ENCODE measurements at regions not wholly inside any gene's neighbourhood (a gene's known extent, or its start where the extent isn't known, plus 50 kb on each side); places are given as distances from the start of the nearest gene placed in this dataset.

DNA sequence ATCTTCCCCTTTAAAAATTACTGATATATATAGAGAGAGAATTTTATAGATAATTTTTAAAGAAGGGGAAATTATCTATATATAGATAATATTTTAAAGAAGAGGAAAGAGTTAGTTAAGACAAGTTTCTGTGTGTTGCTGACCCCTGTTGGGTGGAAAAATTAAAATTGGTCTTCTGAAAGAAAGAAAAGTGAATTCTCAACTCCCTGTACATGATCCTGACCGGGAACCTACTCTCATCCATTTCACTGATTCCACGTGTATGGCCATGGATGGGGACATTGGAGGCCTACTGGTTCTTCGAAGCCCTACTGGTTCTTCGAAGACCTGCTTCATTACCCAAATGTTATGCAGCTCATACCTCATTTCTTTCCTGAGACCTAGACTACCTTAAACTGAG lies 53.0 kb upstream of the TCF21 start:
- Histone ChIP-seq H3K4me2 (ENCODE audit: low read depth, low read length) (no peak overlapping the region), H4K20me1 (ENCODE audit: insufficient read depth, low read length) (no peaks in the 10 kb centered on the region), H2BK5ac (ENCODE audit: low read depth, low read length, poor library complexity, severe bottlenecking) (peak overlapping the region; percentile 21), H3K27me3 (ENCODE audit: control insufficient read depth, insufficient read depth, low read length) (no peaks in the 10 kb centered on the region), H3K56ac (ENCODE audit: extremely low read depth, insufficient read depth, low read length) (no peak overlapping the region), H3K9ac (ENCODE audit: low read depth, low read length) (0 out of 2 replicates have a peak overlapping the region, but pooled peaks have one; percentile 69), H2AFZ (replicated peaks; ENCODE audit: low read length, poor library complexity) (no peak overlapping the region), H3K23ac (ENCODE audit: low read depth, low read length) (no peak overlapping the region), H2BK20ac (ENCODE audit: low read depth, low read length) (peak overlapping the region; percentile 80), H2BK15ac (ENCODE audit: low read depth, low read length) (peak overlapping the region; percentile 91; the same call in 2 of the 3 replicates), H4K5ac (ENCODE audit: low read depth, low read length) (peak overlapping the region; percentile 99), H2AK5ac (ENCODE audit: low read depth, low read length) (peak overlapping the region; percentile 92), H3K9me1 (ENCODE audit: insufficient read depth, low read length) (peaks cover 4% of the 10 kb centered on the region; the same call in 1 of the 2 replicates), H4K91ac (ENCODE audit: insufficient read depth, low read depth, low read length) (peak overlapping the region; percentile 43; the same call in 1 of the 2 replicates), H4K8ac (ENCODE audit: low read depth in 2 of 2, low read length in 2 of 2) (peak overlapping the region; percentile 54 to 82; a peak in 3 of 4 replicates), H3K18ac (ENCODE audit: low read depth, low read length) (peak overlapping the region; percentile 95), H2BK120ac (ENCODE audit: low read depth, low read length) (peak overlapping the region; percentile 90), H2AK9ac (replicated peaks; ENCODE audit: low read depth, low read length, poor library complexity) (no peak overlapping the region), H3K4me3 (ENCODE audit: insufficient read depth, low read depth, low read length) (no peak overlapping the region), H3K9me3 (ENCODE audit: control insufficient read depth, insufficient read depth, low read length) (no peaks in the 10 kb centered on the region), H3K36me3 (ENCODE audit: control insufficient read depth, insufficient read depth, low read length) (no peaks in the 10 kb centered on the region), H3K4me1 (ENCODE audit: control insufficient read depth, insufficient read depth, low read length) (peaks cover 8% of the 10 kb centered on the region), H3K27ac (ENCODE audit: insufficient read depth, low read length) (peak overlapping the region; percentile 75; the same call in 1 of the 2 replicates), H3K14ac (replicated peaks; ENCODE audit: low read depth, low read length) (0 out of 2 replicates have a peak overlapping the region, but pooled peaks have one; percentile 38), H3K4ac (ENCODE audit: low read depth, low read length) (peak overlapping the region; percentile 66; the same call in 1 of the 2 replicates), H3K79me1 (ENCODE audit: low read depth in 1 of 2, low read length in 2 of 2) (no peaks in the 10 kb centered on the region)
- BruUV-seq (replicated peaks), result no TSS peak
- POLR2A ChIA-PET (ENCODE audit: unreplicated experiment), result no interaction called here
- in situ Hi-C loops (cut with MboI; ENCODE audit: low sequenced_read_pairs), result no loop called here
- WGBS, 2 experiments (ENCODE audit: extremely low coverage in 2 of 2, insufficient read length in 1 of 2), result no CpG with 5 or more reads among the region's 4 CpGs
- DNase-seq, result peak; percentile 37
- CTCF ChIA-PET, result interaction anchor here (0.5 kb wide), 1 partner anchor 191 kb away, joined by 3 read pairs; no protein-coding TSS in a partner anchor
- intact Hi-C loops (cut with micrococcal nuclease), result loop anchor here (1.0 to 10.0 kb wide), 4 partner anchors 51 to 267 kb away; partner anchors contain the start of gene TCF21
- TF ChIP-seq SMC3 (IDR thresholded peaks at IDR 0.05; ENCODE audit: low read depth, low read length) (peak; percentile 42; the same call in 1 of the 2 replicates), RAD21 (IDR thresholded peaks at IDR 0.05; ENCODE audit: low read length) (peak; percentile 52), MAZ (IDR thresholded peaks at IDR 0.05; ENCODE audit: borderline replicate concordance, low read depth, low read length) (no peak)
- TF ChIP-seq, protein P1, sequence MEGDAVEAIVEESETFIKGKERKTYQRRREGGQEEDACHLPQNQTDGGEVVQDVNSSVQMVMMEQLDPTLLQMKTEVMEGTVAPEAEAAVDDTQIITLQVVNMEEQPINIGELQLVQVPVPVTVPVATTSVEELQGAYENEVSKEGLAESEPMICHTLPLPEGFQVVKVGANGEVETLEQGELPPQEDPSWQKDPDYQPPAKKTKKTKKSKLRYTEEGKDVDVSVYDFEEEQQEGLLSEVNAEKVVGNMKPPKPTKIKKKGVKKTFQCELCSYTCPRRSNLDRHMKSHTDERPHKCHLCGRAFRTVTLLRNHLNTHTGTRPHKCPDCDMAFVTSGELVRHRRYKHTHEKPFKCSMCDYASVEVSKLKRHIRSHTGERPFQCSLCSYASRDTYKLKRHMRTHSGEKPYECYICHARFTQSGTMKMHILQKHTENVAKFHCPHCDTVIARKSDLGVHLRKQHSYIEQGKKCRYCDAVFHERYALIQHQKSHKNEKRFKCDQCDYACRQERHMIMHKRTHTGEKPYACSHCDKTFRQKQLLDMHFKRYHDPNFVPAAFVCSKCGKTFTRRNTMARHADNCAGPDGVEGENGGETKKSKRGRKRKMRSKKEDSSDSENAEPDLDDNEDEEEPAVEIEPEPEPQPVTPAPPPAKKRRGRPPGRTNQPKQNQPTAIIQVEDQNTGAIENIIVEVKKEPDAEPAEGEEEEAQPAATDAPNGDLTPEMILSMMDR (conservative IDR thresholded peaks at IDR 0.05; ENCODE audit: low read depth, low read length), result peak; percentile 45
- dilution Hi-C loops (cut with HindIII; ENCODE audit: low sequenced_read_pairs, unreplicated experiment), result no loop called here
- peak; percentile 44; the same call in 1 of the 2 replicates for ATAC-seq (ENCODE audit: low read depth)

Data from IMR-90 (cell line).